ENCODE measurements at regions not wholly inside any gene's neighbourhood (a gene's known extent, or its start where the extent isn't known, plus 50 kb on each side); places are given as distances from the start of the nearest gene placed in this dataset.

GRCh38 chr2:225274751-225275150 is 124.8 kb upstream of the NYAP2 start (continued):
- no peak for TF ChIP-seq ZBTB21 (CRISPR knock-in tag; IDR thresholded peaks at IDR 0.05; ENCODE audit: borderline replicate concordance)

- Mint-ChIP-seq H3K4me1 (no peaks in the 10 kb centered on the region), H3K4me3 (no peak overlapping the region), H3K27ac (no peak overlapping the region), H3K27me3 (ENCODE audit: low read depth) (no peaks in the 10 kb centered on the region), H3K9me3 (no peaks in the 10 kb centered on the region), H3K36me3 (no peaks in the 10 kb centered on the region)
- no peak for ATAC-seq
- POLR2A ChIA-PET: no interaction called here
- CTCF ChIA-PET: interaction anchor here (0.6 kb wide), 1 partner anchor 11 kb away, joined by 3 read pairs; no protein-coding TSS in a partner anchor
- DNase-seq (ENCODE audit: low spot score): no peak
- TF ChIP-seq ATF6 (CRISPR knock-in tag; IDR thresholded peaks at IDR 0.05): no peak
- no peak for TF ChIP-seq E2F1 (CRISPR knock-in tag; IDR thresholded peaks at IDR 0.05)
- TF ChIP-seq ZNF425 (CRISPR knock-in tag; conservative IDR thresholded peaks at IDR 0.05): no peak
- no peak for TF ChIP-seq ATF1 (CRISPR knock-in tag; IDR thresholded peaks at IDR 0.05)
- no peak for TF ChIP-seq ZNF138 (CRISPR knock-in tag; conservative IDR thresholded peaks at IDR 0.05)
- TF ChIP-seq OVOL2 (CRISPR knock-in tag; IDR thresholded peaks at IDR 0.05; ENCODE audit: borderline replicate concordance): no peak
- no peak for TF ChIP-seq CREB1 (CRISPR knock-in tag; IDR thresholded peaks at IDR 0.05)
- no peak for TF ChIP-seq GRHL2 (CRISPR knock-in tag; IDR thresholded peaks at IDR 0.05; ENCODE audit: insufficient replicate concordance, severe bottlenecking)
- no peak for TF ChIP-seq IRF1 (CRISPR knock-in tag; IDR thresholded peaks at IDR 0.05)
- no peak for TF ChIP-seq IRF2 (CRISPR knock-in tag; IDR thresholded peaks at IDR 0.05; ENCODE audit: borderline replicate concordance, low read depth)
These were observed 127.3 kb upstream of the NYAP2 start for GRCh38 chr2:225272173-225272572.

GRCh38 chr2:225270861-225271260 is 128.6 kb upstream of the NYAP2 start:
- Mint-ChIP-seq H3K36me3 (no peaks in the 10 kb centered on the region), H3K27ac (no peak overlapping the region), H3K27me3 (ENCODE audit: low read depth) (no peaks in the 10 kb centered on the region), H3K9me3 (no peaks in the 10 kb centered on the region), H3K4me3 (no peak overlapping the region), H3K4me1 (no peaks in the 10 kb centered on the region)
- ATAC-seq (peak; percentile 62), DNase-seq (ENCODE audit: low spot score) (no peak)
- CTCF ChIA-PET: no interaction called here
- POLR2A ChIA-PET: no interaction called here
- TF ChIP-seq ZSCAN18 (CRISPR knock-in tag; IDR thresholded peaks at IDR 0.05) (no peak), NFE2L1 (CRISPR knock-in tag; IDR thresholded peaks at IDR 0.05) (no peak), USF1 (CRISPR knock-in tag; IDR thresholded peaks at IDR 0.05) (no peak), ZNF232 (CRISPR knock-in tag; IDR thresholded peaks at IDR 0.05) (no peak), CTCF (IDR thresholded peaks at IDR 0.05) (no peak), FOXK1 (CRISPR knock-in tag; IDR thresholded peaks at IDR 0.05) (no peak), ATF2 (CRISPR knock-in tag; IDR thresholded peaks at IDR 0.05; ENCODE audit: borderline replicate concordance, low read depth) (no peak), ESRRA (CRISPR knock-in tag; IDR thresholded peaks at IDR 0.05; ENCODE audit: borderline replicate concordance) (no peak), NR3C1 (CRISPR knock-in tag; conservative IDR thresholded peaks at IDR 0.05; ENCODE audit: low read depth) (no peak), ETV6 (CRISPR knock-in tag; IDR thresholded peaks at IDR 0.05) (no peak)

All from WTC11 (cell line).